Fibroblast of lung (primary cell): ENCODE measurements at regions not wholly inside any gene's neighbourhood (a gene's known extent, or its start where the extent isn't known, plus 50 kb on each side); places are given as distances from the start of the nearest gene placed in this dataset.
"Not testable (repeated sequence)": the region's sequence is repeated elsewhere in the genome, so short reads cannot be mapped to it uniquely, and the experiment has no call there.

Experiments used
- DNase-seq, 2 donors: peaks; one replicate each; pipeline versions ENCODE4 v3.0.0 to v3.0.0-alpha.2; 2010; ENCODE audit warnings: low read depth in 2 of 2
- H2AFZ ChIP-seq: 2 replicates; pipeline ENCODE4 v1.5.1; 2012; ENCODE audit warnings: low read length, control low read depth, inconsistent platforms
- H3K27ac ChIP-seq: 2 replicates; pipeline ENCODE4 v1.5.1; 2011; ENCODE audit warnings: low read length, control low read depth; ENCODE audit not compliant: insufficient read depth
- H3K27me3 ChIP-seq: 2 replicates; pipeline ENCODE4 v1.5.1; 2011; ENCODE audit warnings: mild to moderate bottlenecking, low read length; ENCODE audit not compliant: control insufficient read depth, insufficient read depth
- H3K36me3 ChIP-seq: 2 replicates; pipeline ENCODE4 v1.5.1; 2011; ENCODE audit warnings: low read length; ENCODE audit not compliant: control insufficient read depth, insufficient read depth
- H3K4me1 ChIP-seq: 2 replicates; pipeline ENCODE4 v1.5.1; 2011; ENCODE audit warnings: low read length; ENCODE audit not compliant: control insufficient read depth, insufficient read depth; ENCODE audit errors: extremely low read depth
- H3K4me2 ChIP-seq: 2 replicates; pipeline ENCODE4 v1.5.1; 2011; ENCODE audit warnings: low read length, control low read depth; ENCODE audit not compliant: insufficient read depth; ENCODE audit errors: extremely low read depth
- H3K4me3 ChIP-seq, 4 experiments: fragments of 200-600 bp in 1 of 4; sonication (generic) in 1 of 4; replicated peaks in 1 of 4; 2 replicates each; pipeline ENCODE4 v1.5.1; 2011 to 2016; ENCODE audit warnings: low read length in 4 of 4, low read depth in 3 of 4, mild to moderate bottlenecking in 3 of 4, control low read depth in 2 of 4, inconsistent platforms in 1 of 4, mixed read lengths in 1 of 4; ENCODE audit not compliant: insufficient read depth in 1 of 4; ENCODE audit errors: control extremely low read depth in 1 of 4
- H3K79me2 ChIP-seq: 2 replicates; pipeline ENCODE4 v1.5.1; 2012; ENCODE audit warnings: mild to moderate bottlenecking, low read length, inconsistent platforms; ENCODE audit not compliant: control insufficient read depth, insufficient read depth
- H3K9ac ChIP-seq: 2 replicates; pipeline ENCODE4 v1.5.1; 2011; ENCODE audit warnings: mild to moderate bottlenecking, low read length, control low read depth; ENCODE audit not compliant: insufficient read depth
- H3K9me3 ChIP-seq: 2 replicates; pipeline ENCODE4 v1.5.1; 2012; ENCODE audit warnings: low read depth, low read length; ENCODE audit not compliant: control insufficient read depth, insufficient read depth
- H4K20me1 ChIP-seq: 2 replicates; pipeline ENCODE4 v1.5.1; 2011; ENCODE audit warnings: low read length; ENCODE audit not compliant: control insufficient read depth, insufficient read depth; ENCODE audit errors: extremely low read depth
- CTCF ChIP-seq, 2 donors: IDR thresholded peaks in 1 of 2; conservative IDR thresholded peaks in 1 of 2; 1 replicate in 1 of 2; 2 replicates in 1 of 2; pipeline ENCODE4 v1.5.1; 2011 to 2012; ENCODE audit warnings: low read length in 2 of 2, control low read depth in 1 of 2, inconsistent platforms in 1 of 2, low read depth in 1 of 2, mild to moderate bottlenecking in 1 of 2
- EZH2 ChIP-seq: IDR thresholded peaks from 2 replicates; pipeline ENCODE4 v1.5.1; 2012; ENCODE audit warnings: low read length, control low read depth, mild to moderate bottlenecking; ENCODE audit errors: missing control alignments

DNA sequence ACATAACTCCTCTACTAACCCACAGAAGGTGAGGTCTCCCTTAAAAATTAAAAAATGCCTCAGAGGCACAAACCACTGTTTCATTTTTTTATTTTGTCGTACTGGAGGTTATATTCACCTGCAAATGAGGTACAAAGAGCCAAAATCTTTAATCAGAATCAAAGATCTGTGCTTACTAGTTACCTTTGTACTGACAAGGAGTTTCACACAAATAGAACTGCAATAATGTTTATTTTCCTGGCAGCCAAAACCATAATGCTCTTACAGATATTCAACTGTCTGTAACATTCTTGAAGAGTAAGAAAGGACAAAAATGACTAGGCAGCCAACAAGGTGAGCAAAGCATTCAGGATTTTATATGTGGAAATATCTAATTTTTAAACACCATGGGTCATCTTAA lies 105.1 kb upstream of the NOL4 start:
- no peak overlapping the region for H2AFZ ChIP-seq
- TF ChIP-seq EZH2: no peak
- TF ChIP-seq CTCF (conservative IDR thresholded peaks at IDR 0.05 in 1 of 2, IDR thresholded peaks at IDR 0.05 in 1 of 2; ENCODE audit: low read depth in 1 of 2, low read length in 2 of 2): no peak

GRCh38 chr18:34330308-34330707 lies 105.6 kb upstream of the NOL4 start:
- no peak for DNase-seq
- no peaks in the 10 kb centered on the region for H4K20me1 ChIP-seq
- TF ChIP-seq CTCF (conservative IDR thresholded peaks at IDR 0.05 in 1 of 2, IDR thresholded peaks at IDR 0.05 in 1 of 2; ENCODE audit: low read depth in 1 of 2, low read length in 2 of 2) (no peak), EZH2 (no peak)
- H3K36me3 ChIP-seq: no peaks in the 10 kb centered on the region
- H3K27me3 ChIP-seq: no peaks in the 10 kb centered on the region
- no peak overlapping the region for H3K9ac ChIP-seq
- no peak overlapping the region for H3K4me2 ChIP-seq
- H3K4me3 ChIP-seq: no peak overlapping the region
- no peaks in the 10 kb centered on the region for H3K4me1 ChIP-seq
- no peak overlapping the region for H3K27ac ChIP-seq
- H2AFZ ChIP-seq: no peak overlapping the region
- H3K9me3 ChIP-seq: no peaks in the 10 kb centered on the region
- no peaks in the 10 kb centered on the region for H3K79me2 ChIP-seq

More for the DNA sequence above, 105.1 kb upstream of the NOL4 start:
- no peaks in the 10 kb centered on the region for H3K36me3 ChIP-seq
- no peak overlapping the region for H3K4me3 ChIP-seq
- H3K9me3 ChIP-seq: no peaks in the 10 kb centered on the region
- H4K20me1 ChIP-seq: no peaks in the 10 kb centered on the region
- no peak overlapping the region for H3K9ac ChIP-seq
- no peak overlapping the region for H3K4me2 ChIP-seq
- no peaks in the 10 kb centered on the region for H3K79me2 ChIP-seq
- H3K27me3 ChIP-seq: no peaks in the 10 kb centered on the region
- no peaks in the 10 kb centered on the region for H3K4me1 ChIP-seq
- no peak overlapping the region for H3K27ac ChIP-seq
- DNase-seq: no peak

GRCh38 chr18:34330907-34331306 lies 106.2 kb upstream of the NOL4 start:
- not testable (repeated sequence) for H3K36me3 ChIP-seq, H3K27me3 ChIP-seq, DNase-seq, H3K9ac ChIP-seq, H3K9me3 ChIP-seq, H3K4me2 ChIP-seq, H3K27ac ChIP-seq, H4K20me1 ChIP-seq, H3K4me1 ChIP-seq, H3K79me2 ChIP-seq, H2AFZ ChIP-seq, H3K4me3 ChIP-seq

DNA sequence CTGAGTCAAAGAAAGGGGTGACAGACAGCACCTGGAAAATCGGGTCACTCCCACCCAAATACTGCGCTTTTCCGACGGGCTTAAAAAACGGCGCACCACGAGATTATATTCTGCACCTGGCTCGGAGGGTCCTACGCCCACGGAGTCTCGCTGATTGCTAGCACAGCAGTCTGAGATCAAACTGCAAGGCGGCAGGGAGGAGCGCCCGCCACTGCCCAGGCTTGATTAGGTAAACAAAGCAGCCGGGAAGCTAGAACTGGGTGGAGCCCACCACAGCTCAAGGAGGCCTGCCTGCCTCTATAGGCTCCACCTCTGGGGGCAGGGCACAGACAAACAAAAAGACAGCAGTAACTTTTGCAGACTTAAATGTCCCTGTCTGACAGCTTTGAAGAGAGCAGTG lies 106.6 kb upstream of the NOL4 start:
- H3K4me2 ChIP-seq, H3K27me3 ChIP-seq, H3K4me3 ChIP-seq, H4K20me1 ChIP-seq, H3K9me3 ChIP-seq, H3K4me1 ChIP-seq, H2AFZ ChIP-seq, H3K9ac ChIP-seq, H3K36me3 ChIP-seq, H3K79me2 ChIP-seq, DNase-seq, H3K27ac ChIP-seq: not testable (repeated sequence)
